LNCaP clone FGC (cell line): ENCODE measurements at regions not wholly inside any gene's neighbourhood (a gene's known extent, or its start where the extent isn't known, plus 50 kb on each side); places are given as distances from the start of the nearest gene placed in this dataset.

Experiments
- DNase-seq: peaks from one replicate; pipeline ENCODE4 v3.0.0-alpha.2; 2011; ENCODE audit warnings: low read depth
- H3K4me3 ChIP-seq: 2 replicates; pipeline ENCODE4 v1.5.1; 2011; ENCODE audit warnings: mild to moderate bottlenecking, low read depth, low read length, control low read depth
- CTCF ChIP-seq: IDR thresholded peaks from 2 replicates; pipeline ENCODE4 v1.5.1; 2012; ENCODE audit warnings: mild to moderate bottlenecking; ENCODE audit not compliant: control insufficient read depth, insufficient read depth; ENCODE audit errors: extremely low read depth

- TF ChIP-seq CTCF, result 0 out of 2 replicates have a peak, but pooled peaks have one; percentile 6
- no peak for DNase-seq
- no peak overlapping the region for H3K4me3 ChIP-seq
These were observed 237.3 kb upstream of the SP8 start for GRCh38 chr7:21023841-21024484.

- no peak overlapping the region for H3K4me3 ChIP-seq
- no peak for TF ChIP-seq CTCF
These were observed 237.8 kb upstream of the SP8 start for GRCh38 chr7:21024485-21024867.

GRCh38 chr7:21028186-21028585, 241.5 kb upstream of the SP8 start:
- no peak for TF ChIP-seq CTCF
- H3K4me3 ChIP-seq, result no peak overlapping the region
- no peak for DNase-seq

More at GRCh38 chr7:21024485-21024867, 237.8 kb upstream of the SP8 start:
- no peak for DNase-seq

- TF ChIP-seq CTCF, result no peak
- no peak overlapping the region for H3K4me3 ChIP-seq
- no peak for DNase-seq
These were observed 241.9 kb upstream of the SP8 start for GRCh38 chr7:21028599-21028998.

GRCh38 chr7:21029006-21029405, 242.3 kb upstream of the SP8 start:
- no peak for TF ChIP-seq CTCF
- no peak overlapping the region for H3K4me3 ChIP-seq
- no peak for DNase-seq

- no peak overlapping the region for H3K4me3 ChIP-seq
- TF ChIP-seq CTCF, result no peak
- no peak for DNase-seq
These were observed 243.7 kb upstream of the SP8 start for GRCh38 chr7:21030237-21030871.

- TF ChIP-seq CTCF, result no peak
- DNase-seq, result no peak
- no peak overlapping the region for H3K4me3 ChIP-seq
These were observed 254.6 kb upstream of the SP8 start for GRCh38 chr7:21041252-21041651.
